Right ventricle myocardium inferior (tissue), 1 donor: ENCODE measurements at regions not wholly inside any gene's neighbourhood (a gene's known extent, or its start where the extent isn't known, plus 50 kb on each side); places are given as distances from the start of the nearest gene placed in this dataset.

Experiments
- ATAC-seq: fragments of 200-7000 bp; cut with Tn5 transposase; one replicate; pipeline ENCODE4 v1.9.1; 2020; ENCODE audit warnings: mild to moderate bottlenecking, moderate library complexity
- DNase-seq: peaks from one replicate; pipeline ENCODE4 v3.0.0; 2021; ENCODE audit errors: missing footprints
- intact Hi-C: fragments of 100-400 bp; cut with DNase I; formaldehyde crosslinking; loops from one replicate; pipeline ENCODE4 v1.11.0; 2022
- donor health status: DM: no; HTN: yes; CAD: no; lungs with severe emphysema.

DNA sequence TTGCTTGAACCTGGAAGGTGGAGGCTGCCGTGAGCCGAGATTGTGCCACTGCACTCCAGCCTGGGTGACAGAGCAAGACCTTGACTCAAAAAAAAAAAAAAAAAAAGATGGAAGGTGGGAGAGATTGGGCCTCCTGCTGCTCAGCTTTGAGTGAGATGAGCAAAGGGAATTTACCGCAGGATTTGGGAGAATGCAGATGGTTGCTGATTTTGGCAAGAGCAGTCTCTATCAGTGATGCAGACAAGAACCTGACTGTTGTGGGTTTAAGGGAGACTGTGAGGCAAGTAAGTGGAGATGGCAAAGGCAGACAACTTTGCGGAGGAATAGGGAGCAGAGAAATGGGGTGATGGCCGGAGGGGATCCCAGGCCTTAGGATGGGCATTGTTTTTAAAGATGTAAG, 1140.8 kb upstream of the AUTS2 start:
- intact Hi-C loops, result no loop called here
- ATAC-seq, result no peak
- DNase-seq, result no peak

DNA sequence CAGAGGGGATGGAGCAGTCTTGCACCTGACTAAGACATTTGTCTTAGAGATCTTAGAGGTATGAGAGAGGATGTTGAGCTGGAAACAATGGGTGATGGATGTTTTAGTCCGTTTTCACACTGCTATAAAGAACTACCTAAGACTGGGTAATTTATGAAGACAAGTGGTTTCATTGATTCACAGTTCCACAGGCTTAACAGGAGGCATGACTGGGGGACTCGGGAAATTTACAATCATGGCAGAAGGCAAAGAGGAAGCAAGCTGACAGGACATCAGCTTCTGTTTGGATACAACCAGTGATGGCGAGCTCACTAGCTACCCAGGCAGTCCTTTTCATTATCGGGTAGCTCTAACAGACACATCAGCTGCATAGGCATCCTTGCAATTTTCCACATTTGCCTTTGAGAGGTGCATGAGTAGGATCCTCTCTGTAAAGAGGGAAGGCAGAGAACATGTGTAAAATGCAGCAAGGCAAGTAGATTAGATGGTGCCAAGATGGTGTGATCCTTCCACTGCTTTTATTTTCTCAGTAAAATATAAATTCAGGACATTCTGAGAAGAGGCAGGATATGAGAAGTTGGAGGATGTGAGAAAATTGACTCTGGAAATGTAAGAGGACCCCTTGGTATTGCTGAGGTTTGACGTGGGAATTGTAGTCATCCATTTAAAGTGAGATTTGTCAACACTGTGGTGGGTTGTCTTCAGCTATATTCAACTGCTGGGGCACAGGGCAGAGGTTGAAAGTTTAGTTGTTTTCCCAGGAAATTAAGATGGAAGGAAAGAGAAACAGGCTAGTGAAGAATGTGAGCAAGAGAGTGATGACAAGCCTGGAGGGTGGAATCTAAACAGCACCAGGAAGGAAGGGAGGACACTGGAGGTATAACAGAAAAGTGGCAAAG, 1140.0 kb upstream of the AUTS2 start:
- DNase-seq, result no peak
- no peak for ATAC-seq
- intact Hi-C loops, result no loop called here

- ATAC-seq (no peak), DNase-seq (no peak)
- intact Hi-C loops, result no loop called here
Measured at GRCh38 chr7:68461430-68461829, 1136.8 kb upstream of the AUTS2 start.

GRCh38 chr7:68470836-68471435, 1127.3 kb upstream of the AUTS2 start:
- ATAC-seq, result no peak
- DNase-seq, result no peak
- intact Hi-C loops, result no loop called here

- intact Hi-C loops, result no loop called here
- DNase-seq (no peak), ATAC-seq (no peak)
Measured at GRCh38 chr7:68472688-68473087, 1125.6 kb upstream of the AUTS2 start.

DNA sequence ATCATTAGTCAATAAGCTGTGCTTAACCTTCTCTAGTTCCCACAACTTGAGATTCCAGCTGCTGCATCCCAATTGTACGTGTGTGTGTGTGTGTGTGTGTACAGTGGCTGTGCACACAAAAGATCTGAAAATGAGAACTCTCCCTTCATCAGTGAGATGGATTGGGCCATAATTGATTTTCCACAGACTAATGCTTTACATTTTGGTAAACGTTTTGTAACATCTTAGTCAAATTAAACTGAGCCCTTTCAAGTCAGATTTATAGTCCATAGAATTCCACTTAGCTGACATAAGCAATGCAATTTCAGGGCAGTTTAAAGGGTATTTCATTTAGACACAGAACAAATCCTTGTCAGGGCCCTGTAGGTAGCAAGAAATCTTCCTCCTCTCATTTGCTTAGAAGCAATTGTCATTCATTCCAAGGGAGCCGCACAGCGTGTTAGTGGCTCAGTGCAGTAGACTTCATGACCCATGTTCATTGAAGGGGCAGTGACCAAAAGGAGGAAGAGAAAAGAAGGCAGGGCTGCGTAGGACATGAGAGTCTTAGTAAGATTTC, 1123.5 kb upstream of the AUTS2 start:
- ATAC-seq, result no peak
- intact Hi-C loops, result no loop called here

DNA sequence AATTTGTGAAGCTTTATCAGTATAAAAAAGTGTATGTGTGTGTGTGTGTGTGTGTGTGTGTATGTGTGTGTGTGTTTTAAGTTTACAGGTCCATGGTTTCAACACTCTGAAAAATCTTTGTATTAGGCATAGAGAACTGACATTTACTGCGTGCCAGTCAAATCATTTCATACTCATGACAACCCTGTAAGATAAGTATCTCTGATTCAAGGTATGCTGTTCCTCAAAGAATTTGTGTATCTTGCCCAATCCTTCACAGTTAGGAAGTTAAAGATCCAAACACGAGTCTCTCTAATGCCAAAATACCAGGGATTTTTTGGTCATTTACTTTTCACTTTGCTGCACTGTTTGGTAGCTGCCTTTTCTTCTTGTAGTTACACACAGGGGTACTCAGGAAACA, 1121.3 kb upstream of the AUTS2 start:
- DNase-seq (no peak), ATAC-seq (no peak)
- intact Hi-C loops, result no loop called here

More for the DNA sequence above, 1123.5 kb upstream of the AUTS2 start:
- DNase-seq, result no peak

GRCh38 chr7:68478326-68478725, 1119.9 kb upstream of the AUTS2 start:
- intact Hi-C loops, result no loop called here
- ATAC-seq (no peak), DNase-seq (no peak)

- ATAC-seq (no peak), DNase-seq (no peak)
Measured at GRCh38 chr7:68482800-68483199, 1115.5 kb upstream of the AUTS2 start.

GRCh38 chr7:68484731-68485130, 1113.5 kb upstream of the AUTS2 start:
- no peak for DNase-seq
- intact Hi-C loops, result loop anchor here (1.0 kb wide), 1 partner anchor 9 kb away; no protein-coding TSS in a partner anchor
- ATAC-seq, result no peak

More at GRCh38 chr7:68482800-68483199, 1115.5 kb upstream of the AUTS2 start:
- intact Hi-C loops, result no loop called here

DNA sequence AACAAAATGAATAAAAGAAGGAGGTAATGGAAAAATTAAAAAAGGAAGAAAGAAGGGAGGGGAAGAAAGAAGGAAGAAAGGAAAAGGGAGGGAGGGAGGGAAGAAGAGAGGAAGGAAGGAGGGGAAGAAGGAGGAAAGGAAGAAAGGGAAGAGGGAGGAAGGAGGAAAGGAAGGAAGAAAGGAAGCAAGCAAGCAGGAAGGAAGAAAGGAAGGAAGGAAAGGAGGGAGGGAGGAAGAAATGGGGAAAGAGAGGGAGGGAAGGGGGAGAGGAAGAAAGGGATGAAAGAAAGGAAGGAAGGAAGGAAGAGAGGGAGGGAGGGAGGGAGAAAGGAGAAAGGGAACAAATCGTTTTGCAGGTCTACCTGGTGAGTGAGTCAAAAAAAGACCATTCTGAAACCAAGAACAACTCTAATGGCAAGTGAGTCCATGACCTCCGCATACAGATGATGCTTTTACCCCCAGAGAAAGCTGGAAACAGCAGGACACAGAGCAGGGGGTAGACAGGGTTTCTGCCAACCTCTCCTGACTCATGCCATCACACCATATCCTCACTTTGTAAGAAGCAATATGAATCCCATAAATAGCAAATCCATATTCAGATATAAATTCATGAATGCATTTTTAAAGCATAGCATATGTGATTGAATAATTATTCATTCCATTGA, 1112.9 kb upstream of the AUTS2 start:
- no peak for ATAC-seq
- DNase-seq, result no peak
- intact Hi-C loops, result no loop called here

DNA sequence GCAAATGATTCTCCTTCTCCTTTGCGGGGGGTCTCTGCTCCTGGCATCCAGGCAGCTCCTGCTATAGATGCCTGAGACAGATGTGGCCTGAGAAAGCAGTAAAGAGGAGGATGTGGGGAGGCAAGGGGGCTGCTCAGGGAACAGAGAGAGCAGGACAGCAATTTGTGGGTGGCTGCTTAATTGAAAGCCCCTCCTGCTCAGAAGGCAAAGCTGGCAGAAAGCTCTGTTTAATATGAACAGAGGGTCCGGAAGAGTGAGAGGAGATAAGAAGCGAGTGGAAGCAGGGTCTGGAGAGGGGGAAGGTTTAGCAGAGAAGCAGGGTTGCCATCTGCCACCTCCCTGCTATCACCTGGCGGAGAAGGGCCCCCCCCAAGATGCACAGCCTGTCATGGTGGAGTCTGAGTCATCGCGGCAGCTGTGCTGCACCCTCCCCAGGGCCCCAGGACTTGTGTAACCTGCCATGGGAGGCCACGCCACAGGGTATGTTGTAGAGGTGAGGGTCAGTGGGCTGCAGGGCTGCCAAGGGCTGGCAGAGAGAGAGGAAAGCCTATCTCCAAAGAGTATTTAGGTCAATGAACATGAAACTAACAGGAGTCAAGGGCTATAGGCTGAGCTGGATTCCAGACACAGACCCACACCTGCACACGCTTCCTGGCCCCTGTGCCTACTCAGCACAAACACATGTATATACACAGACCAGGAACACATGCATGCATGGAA, 1109.8 kb upstream of the AUTS2 start:
- ATAC-seq (no peak), DNase-seq (no peak)
- intact Hi-C loops, result no loop called here

GRCh38 chr7:68491523-68492358, 1106.5 kb upstream of the AUTS2 start:
- no peak for ATAC-seq
- intact Hi-C loops, result no loop called here
- DNase-seq, result no peak

DNA sequence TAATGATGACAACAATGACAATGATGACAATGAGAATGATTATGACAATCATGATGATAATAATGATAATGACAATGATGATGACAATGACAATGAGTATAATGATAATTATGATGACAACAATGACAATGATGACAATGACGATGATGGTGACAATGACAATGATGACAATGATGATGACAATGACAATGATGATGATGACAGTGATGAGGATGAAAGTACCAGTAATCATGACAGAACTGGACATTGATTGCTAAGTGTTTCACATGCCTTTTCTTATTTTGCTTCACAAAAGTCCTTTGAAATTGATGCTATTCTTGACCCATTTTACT, 1106.0 kb upstream of the AUTS2 start:
- intact Hi-C loops, result no loop called here
- DNase-seq (no peak), ATAC-seq (no peak)

GRCh38 chr7:68503400-68503799, 1094.9 kb upstream of the AUTS2 start:
- intact Hi-C loops, result no loop called here
- DNase-seq (no peak), ATAC-seq (no peak)

DNA sequence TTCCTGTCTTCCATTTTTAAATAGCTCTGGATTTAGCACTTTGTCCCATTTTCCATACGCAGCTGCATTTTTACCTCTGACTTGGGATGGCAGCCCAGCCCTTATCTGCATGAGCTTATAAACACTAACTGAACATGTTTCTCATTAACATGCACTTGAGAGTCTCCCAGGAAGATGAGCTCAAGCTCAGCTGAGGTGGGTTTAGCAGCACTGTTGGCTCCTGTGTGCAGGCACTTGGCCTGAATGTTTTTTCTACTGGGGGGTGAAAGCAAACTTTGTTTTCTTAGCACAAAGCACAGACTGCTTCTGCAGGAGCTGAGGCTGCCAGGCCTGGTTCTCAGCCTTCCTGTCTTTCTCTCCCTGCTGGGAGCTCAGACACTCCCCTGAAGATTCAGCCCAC, 1093.6 kb upstream of the AUTS2 start:
- DNase-seq (no peak), ATAC-seq (no peak)
- intact Hi-C loops, result no loop called here

- ATAC-seq (no peak), DNase-seq (no peak)
- intact Hi-C loops, result no loop called here
Measured at GRCh38 chr7:68505721-68506120, 1092.6 kb upstream of the AUTS2 start.

DNA sequence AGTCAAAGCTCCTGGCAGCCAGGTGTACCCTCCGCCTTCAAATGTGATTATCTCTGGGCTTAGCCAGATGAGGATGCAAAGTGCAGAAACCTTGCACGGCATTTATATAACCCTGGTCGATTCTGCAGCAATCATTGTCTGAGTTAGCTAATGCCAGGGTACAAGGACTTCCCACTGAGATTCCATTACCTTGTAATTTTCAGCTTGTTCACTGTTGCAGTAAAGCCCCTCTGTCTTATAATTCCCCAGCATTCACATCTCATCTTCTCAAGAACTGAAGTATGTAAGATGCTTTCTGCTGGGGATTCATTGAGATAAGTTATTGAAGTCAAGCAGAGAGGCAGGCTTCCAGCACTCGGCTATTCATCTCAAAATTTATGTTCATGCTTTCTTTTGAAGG, 1090.6 kb upstream of the AUTS2 start:
- no peak for ATAC-seq
- intact Hi-C loops, result no loop called here
- DNase-seq, result no peak
